HG03135 (cell line): ENCODE measurements at regions not wholly inside any gene's neighbourhood (a gene's known extent, or its start where the extent isn't known, plus 50 kb on each side); places are given as distances from the start of the nearest gene placed in this dataset.
"Not testable (repeated sequence)": the region's sequence is repeated elsewhere in the genome, so short reads cannot be mapped to it uniquely, and the experiment has no call there.

ENCODE experiments used
- ATAC-seq: cut with Tn5 transposase; IDR thresholded peaks from one replicate; pipeline ENCODE4 v1.9.1; 2021; ENCODE audit warnings: mild to moderate bottlenecking, moderate library complexity; ENCODE audit not compliant: unreplicated experiment

- ATAC-seq: no peak
Observed at GRCh38 chr4:94141001-94141400, 66.7 kb upstream of the SMARCAD1 start.

GRCh38 chr4:94148052-94148451 is 59.6 kb upstream of the SMARCAD1 start:
- not testable (repeated sequence) for ATAC-seq

GRCh38 chr4:94152466-94152865 is 55.2 kb upstream of the SMARCAD1 start:
- ATAC-seq: no peak

- not testable (repeated sequence) for ATAC-seq
Observed at GRCh38 chr4:94155404-94155803, 52.3 kb upstream of the SMARCAD1 start.

DNA sequence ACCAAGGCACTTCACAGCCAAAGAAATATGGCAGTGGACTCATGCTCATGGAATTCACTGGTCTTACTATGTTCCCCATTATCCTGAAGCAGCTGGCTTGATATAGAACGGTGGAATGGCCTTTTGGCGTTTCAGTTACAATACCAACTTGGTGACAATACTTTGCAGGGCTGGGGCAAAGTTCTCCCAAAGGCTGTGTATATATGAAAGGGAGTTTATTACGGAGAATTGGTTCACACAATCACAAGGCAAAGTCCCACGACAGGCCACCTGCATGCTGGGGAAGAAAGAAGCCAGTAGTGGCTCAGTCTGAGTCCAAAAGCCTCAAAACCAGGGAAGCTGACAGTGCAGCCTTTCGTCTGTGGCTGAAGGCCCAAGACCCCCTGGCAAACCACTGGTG is 50.8 kb upstream of the SMARCAD1 start:
- ATAC-seq: no peak
